Ovary (tissue), 7 donors: ENCODE measurements at regions not wholly inside any gene's neighbourhood (a gene's known extent, or its start where the extent isn't known, plus 50 kb on each side); places are given as distances from the start of the nearest gene placed in this dataset.

ENCODE experiments used
- DNase-seq, 5 donors: peaks; one replicate each; pipeline ENCODE4 v3.0.0-alpha.2; 2019 to 2020
- H3K27ac ChIP-seq, 2 donors: fragments of 200-600 bp; one replicate each; pipeline versions ENCODE4 v1.5.1 to v1.8.0; 2019 to 2022
- H3K27me3 ChIP-seq: fragments of 200-600 bp; one replicate; pipeline ENCODE4 v1.8.0; 2022
- H3K36me3 ChIP-seq: fragments of 200-600 bp; sonication (generic); one replicate; pipeline ENCODE4 v1.5.1; 2019
- H3K4me1 ChIP-seq: one replicate; pipeline ENCODE4 v1.8.1; 2013; ENCODE audit warnings: mild to moderate bottlenecking, moderate library complexity; ENCODE audit not compliant: insufficient read depth
- H3K4me3 ChIP-seq: fragments of 200-600 bp; sonication (generic); one replicate; pipeline ENCODE4 v1.5.1; 2017
- H3K9me3 ChIP-seq, 2 donors: fragments of 200-600 bp in 1 of 2; sonication (generic) in 1 of 2; one replicate each; pipeline versions ENCODE4 v1.5.1 to v1.8.1; 2013 to 2019; ENCODE audit warnings: mild to moderate bottlenecking in 1 of 2, moderate library complexity in 1 of 2
- EP300 ChIP-seq: sonication (generic); formaldehyde crosslinking; IDR thresholded peaks from one replicate; pipeline ENCODE4 v1.6.1; 2017; ENCODE audit warnings: antibody characterized with exemption
- POLR2A ChIP-seq: fragments of 450-650 bp; IDR thresholded peaks from one replicate; pipeline ENCODE4 v1.6.1; 2017; ENCODE audit warnings: antibody characterized with exemption, mild to moderate bottlenecking, moderate library complexity
- WGBS, 3 donors: extraction: QIAGEN DNeasy Blood & Tissue Kit in 1 of 3; methylation state at CpG; one replicate each; pipeline versions ENCODE4 v1.1.5 to v1.1.7; 2013 to 2017; 5-methylcytosine and 5-hydroxymethylcytosine counted together
- intact Hi-C, 4 donors: fragments of 100-400 bp; cut with DNase I; formaldehyde crosslinking; loops; one replicate each; pipeline versions ENCODE4 v1.11.0 to v1.15.1; 2022 to 2023
- TF ChIP-seq, protein P1 (sequence below), 3 donors: fragments of 450-650 bp in 2 of 3; fragments of 200-600 bp in 1 of 3; IDR thresholded peaks; one replicate each; pipeline versions ENCODE4 v1.5.1 to v1.8.0; 2016 to 2022; ENCODE audit warnings: antibody characterized with exemption in 3 of 3, mild to moderate bottlenecking in 1 of 3
- donor health status: DM: no; HTN: no; CAD: no; lungs with moderate emphysema.
- donor health status: DM: no; HTN: no; CAD: no.
- donor health status: Bipolar disorder and iron deficiency.
- donor health status: DM: no; HTN: no; CAD: no.
- donor health status: DM: yes; HTN: yes; CAD: no.

DNA sequence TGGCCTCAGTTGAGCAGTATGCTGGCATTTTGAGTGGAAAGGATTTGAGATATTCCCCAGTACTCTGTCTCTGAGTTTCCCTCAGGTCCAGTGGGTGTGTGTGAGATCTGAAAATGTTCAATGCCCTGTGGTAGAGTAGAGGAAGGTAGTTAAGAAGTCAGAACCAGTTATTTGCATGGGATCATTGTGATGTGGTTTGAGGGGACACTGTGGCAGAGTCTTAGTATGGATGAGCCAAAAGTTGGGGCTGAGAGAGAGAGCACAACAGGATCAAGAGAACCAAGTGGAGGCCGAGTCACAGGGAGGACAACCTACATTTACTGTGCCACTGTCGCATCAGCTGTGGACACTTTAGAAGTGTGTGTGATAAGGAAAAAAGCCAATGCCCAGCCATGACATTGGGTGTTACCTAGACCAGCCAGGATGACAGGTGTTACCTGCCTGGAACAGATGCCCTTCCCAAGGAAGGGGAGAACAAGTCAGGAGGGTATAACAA, 128.9 kb upstream of the IL12B start:
- no peaks in the 10 kb centered on the region for H3K36me3 ChIP-seq
- no peak for TF ChIP-seq EP300
- no peak for TF ChIP-seq POLR2A
- TF ChIP-seq, protein P1, sequence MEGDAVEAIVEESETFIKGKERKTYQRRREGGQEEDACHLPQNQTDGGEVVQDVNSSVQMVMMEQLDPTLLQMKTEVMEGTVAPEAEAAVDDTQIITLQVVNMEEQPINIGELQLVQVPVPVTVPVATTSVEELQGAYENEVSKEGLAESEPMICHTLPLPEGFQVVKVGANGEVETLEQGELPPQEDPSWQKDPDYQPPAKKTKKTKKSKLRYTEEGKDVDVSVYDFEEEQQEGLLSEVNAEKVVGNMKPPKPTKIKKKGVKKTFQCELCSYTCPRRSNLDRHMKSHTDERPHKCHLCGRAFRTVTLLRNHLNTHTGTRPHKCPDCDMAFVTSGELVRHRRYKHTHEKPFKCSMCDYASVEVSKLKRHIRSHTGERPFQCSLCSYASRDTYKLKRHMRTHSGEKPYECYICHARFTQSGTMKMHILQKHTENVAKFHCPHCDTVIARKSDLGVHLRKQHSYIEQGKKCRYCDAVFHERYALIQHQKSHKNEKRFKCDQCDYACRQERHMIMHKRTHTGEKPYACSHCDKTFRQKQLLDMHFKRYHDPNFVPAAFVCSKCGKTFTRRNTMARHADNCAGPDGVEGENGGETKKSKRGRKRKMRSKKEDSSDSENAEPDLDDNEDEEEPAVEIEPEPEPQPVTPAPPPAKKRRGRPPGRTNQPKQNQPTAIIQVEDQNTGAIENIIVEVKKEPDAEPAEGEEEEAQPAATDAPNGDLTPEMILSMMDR (IDR thresholded peaks at IDR 0.05), result no peak
- no peaks in the 10 kb centered on the region for H3K9me3 ChIP-seq
- H3K4me3 ChIP-seq, result no peak overlapping the region
- DNase-seq, result no peak
- intact Hi-C loops, result no loop called here
- no peaks in the 10 kb centered on the region for H3K4me1 ChIP-seq
- H3K27ac ChIP-seq, result no peak overlapping the region
- WGBS, 3 donors, result 92 to 98% (median 96%) methylated on average over 2 of the region's 2 CpGs
- H3K27me3 ChIP-seq, result no peaks in the 10 kb centered on the region

DNA sequence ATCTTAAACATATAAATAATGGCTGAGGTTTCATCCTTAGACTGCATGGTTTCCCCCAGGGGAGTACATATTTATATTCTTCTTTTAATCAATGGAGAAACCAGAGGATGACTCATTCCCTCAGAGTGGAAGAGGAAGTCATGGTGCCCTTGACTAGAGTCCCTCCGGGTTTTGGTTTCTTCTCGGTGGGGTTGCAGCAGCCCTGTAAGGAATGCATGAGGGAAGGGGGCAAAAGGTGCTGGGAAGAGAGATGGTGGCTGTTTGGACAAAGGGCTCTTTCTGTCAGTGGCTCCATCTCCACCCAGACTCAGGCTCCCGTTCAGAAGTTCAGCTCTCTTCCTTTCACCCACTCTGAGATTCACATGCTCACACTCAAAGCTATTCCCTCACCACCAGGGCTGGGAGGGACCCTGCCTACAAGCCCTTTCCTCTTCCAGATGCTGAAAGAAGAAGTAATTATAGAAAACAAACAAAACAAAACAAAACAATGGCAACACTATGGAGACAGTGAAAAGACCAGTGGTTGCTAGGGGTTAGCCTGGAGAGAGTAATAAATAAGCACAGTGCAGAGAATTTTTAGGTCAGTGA, 129.8 kb upstream of the IL12B start:
- no peaks in the 10 kb centered on the region for H3K4me1 ChIP-seq
- no peak overlapping the region for H3K4me3 ChIP-seq
- intact Hi-C loops, result no loop called here
- H3K36me3 ChIP-seq, result no peaks in the 10 kb centered on the region
- TF ChIP-seq EP300 (no peak), POLR2A (no peak)
- TF ChIP-seq, protein P1 (IDR thresholded peaks at IDR 0.05), result no peak
- H3K27ac ChIP-seq, result no peak overlapping the region
- H3K27me3 ChIP-seq, result no peaks in the 10 kb centered on the region
- no peaks in the 10 kb centered on the region for H3K9me3 ChIP-seq
- WGBS, 3 donors, result 51 to 68% (median 57%) methylated on average over 3 of the region's 3 CpGs
- no peak for DNase-seq

DNA sequence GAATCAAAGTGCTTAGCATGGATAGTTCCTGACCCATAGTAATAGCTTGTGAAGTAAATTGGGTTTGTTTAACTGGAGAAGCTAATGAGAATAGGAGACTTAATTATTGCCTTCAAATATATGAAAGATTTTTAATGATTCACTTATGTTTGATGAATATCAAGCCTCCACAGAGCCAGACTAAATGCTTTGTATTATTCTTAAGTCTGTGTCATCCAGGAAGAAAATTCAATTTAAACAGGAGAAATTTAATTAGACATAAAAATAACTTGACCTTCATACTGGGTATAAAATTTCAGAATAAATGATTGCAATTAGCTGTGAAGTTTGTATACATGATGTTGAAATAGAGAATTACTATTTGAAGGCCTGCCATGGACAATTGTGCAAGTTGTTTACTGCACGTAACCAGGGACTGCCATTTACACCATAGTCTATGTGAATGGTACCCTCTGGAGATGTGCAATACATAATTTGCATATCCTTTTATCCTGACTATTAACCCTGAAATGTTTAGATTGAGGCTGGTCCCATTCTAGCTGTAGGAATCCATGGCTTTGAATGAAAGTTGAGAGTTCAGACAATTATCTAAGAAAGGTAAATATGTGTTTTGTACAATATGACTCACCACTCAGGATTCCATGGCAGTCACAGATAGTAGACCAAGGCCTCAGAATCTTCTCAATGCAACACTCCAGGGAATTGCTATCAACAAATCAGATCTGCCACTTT, 133.5 kb upstream of the IL12B start:
- TF ChIP-seq, protein P1 (IDR thresholded peaks at IDR 0.05), result no peak
- TF ChIP-seq POLR2A (no peak), EP300 (no peak)
- Histone ChIP-seq H3K4me3 (no peak overlapping the region), H3K9me3 (no peaks in the 10 kb centered on the region), H3K27ac (no peak overlapping the region), H3K4me1 (no peaks in the 10 kb centered on the region), H3K36me3 (no peaks in the 10 kb centered on the region), H3K27me3 (no peaks in the 10 kb centered on the region)
- 88 to 95% (median 94%) methylated on average over 1 of the region's 1 CpG for WGBS, 3 donors
- no peak for DNase-seq
- intact Hi-C loops, result no loop called here

DNA sequence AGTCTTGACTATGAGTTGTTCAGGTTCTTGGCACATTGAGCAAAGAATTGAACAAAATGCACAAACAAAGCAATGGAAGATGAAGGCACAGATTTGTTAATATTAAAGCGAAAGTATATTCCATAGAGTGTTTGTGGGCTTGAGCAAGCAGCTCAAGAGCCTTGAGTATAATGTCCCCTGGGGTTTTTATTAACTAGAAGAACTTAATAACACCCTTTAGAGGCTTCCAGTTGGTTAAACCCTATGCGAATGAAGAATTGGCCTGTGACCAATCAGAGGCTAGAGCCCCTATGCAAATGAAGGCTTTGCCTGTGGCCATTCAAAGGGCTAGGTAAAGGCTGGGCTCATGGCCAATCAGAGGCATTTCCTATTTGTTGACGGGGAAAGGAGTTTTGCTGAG, 135.3 kb upstream of the IL12B start:
- whole genome bisulfite sequencing, 3 donors, result 84 to 96% (median 90%) methylated on average over 3 of the region's 3 CpGs
- DNase-seq, result no peak
- H3K9me3 ChIP-seq, result no peaks in the 10 kb centered on the region
- intact Hi-C loops, result no loop called here
- H3K36me3 ChIP-seq, result no peaks in the 10 kb centered on the region
- H3K4me3 ChIP-seq, result no peak overlapping the region
- no peaks in the 10 kb centered on the region for H3K4me1 ChIP-seq
- H3K27me3 ChIP-seq, result no peaks in the 10 kb centered on the region
- no peak for TF ChIP-seq POLR2A
- TF ChIP-seq, protein P1 (IDR thresholded peaks at IDR 0.05), result no peak
- TF ChIP-seq EP300, result no peak
- H3K27ac ChIP-seq, result no peak overlapping the region
